ENCODE measurements at regions not wholly inside any gene's neighbourhood (a gene's known extent, or its start where the extent isn't known, plus 50 kb on each side); places are given as distances from the start of the nearest gene placed in this dataset.

DNA sequence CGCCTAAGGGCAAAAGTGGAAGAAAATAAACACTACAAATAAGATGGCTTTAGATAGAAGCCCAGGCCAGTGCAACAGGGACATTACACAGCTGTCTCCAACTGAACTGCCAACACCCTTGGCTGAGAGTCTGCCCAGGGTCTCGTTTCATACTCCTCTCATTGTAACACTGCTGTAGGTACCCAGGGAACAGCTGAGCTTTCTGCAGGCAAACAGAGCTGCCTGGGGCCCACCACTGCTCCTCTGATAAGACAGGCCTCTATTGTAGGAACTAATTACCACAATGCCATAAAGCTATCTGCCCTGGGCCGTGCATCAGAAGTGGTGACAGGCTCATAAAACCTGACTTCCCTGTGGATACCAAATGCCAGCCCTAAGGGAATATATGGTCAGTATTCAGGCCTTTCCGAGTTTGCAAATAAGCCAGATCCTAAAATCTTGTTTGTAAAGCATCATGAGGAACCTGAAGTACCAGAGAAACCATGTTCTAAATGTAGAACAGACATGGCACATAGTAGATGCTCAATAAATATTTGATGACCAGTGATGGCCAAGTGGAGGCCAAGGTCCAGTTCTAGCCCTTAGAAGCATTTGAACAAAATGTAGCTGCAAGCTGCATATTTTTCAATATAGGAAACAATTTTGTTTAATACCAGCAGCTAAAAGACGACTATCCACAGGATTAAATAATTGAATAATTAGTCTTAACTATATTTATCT is 84.3 kb upstream of the NEO1 start:
- no peak for ATAC-seq (ENCODE audit: poor library complexity)
- DNase-seq, result no peak
- intact Hi-C loops (cut with DNase I), result no loop called here

DNA sequence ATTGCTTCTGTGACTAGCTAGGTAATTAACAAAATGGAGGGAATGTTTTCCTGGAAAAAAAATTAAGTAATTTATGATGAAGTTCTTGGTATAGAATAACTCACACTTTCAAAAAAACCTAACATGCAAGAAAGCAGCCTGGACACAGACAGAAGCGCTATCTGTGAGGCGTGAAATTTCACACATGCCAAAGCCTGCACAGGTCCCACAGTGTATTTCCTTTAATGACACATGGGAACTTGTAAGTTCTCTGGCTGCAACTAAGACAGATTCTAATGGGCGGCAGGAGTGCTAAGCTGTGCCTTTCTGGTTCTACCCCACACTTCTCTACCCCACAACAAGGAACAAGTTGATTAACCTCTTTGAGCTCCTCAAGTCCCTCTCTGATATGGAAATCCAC is 84.9 kb upstream of the NEO1 start:
- intact Hi-C loops (cut with DNase I), result no loop called here
- no peak for DNase-seq
- ATAC-seq (ENCODE audit: poor library complexity), result no peak

DNA sequence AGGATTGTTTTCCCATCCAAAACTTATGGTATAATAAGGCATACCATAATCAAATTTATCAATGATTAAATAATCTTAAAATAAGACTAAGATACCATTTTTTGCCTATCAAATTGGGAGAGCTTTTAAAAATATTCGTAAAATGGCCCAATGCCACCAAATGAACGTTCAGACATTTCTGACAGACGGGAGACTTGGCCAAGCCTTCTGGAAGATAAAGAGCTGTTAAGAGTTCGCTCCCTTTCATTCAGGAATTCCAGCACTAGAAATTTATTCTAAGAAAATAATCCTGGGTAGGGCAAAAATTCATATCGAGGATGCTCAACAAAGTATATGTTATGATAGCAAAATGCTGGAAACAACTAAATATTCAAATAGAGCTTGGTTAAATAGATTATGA is 85.6 kb upstream of the NEO1 start:
- no peak for ATAC-seq (ENCODE audit: poor library complexity)
- intact Hi-C loops (cut with DNase I), result no loop called here
- no peak for DNase-seq

DNA sequence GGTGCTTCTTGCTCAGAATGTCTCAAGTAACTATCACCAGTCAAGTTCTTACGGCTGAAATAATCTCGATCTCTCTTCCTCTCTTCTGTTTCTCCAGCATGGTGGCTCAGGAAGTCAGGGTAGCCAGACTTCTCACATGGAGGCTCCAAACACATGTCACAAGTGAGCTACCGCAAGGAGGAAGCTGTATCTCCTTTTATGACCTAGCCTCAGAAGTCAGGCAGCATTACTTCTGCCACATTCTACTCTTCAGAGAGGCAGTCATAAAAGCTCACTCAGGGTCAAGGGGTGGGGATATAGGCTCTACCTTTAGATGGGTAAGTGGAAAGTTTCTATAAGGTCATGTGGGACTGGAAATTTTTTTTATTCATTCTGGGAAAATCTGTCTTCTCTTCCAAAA is 86.6 kb upstream of the NEO1 start:
- DNase-seq (no peak), ATAC-seq (ENCODE audit: poor library complexity) (no peak)
- intact Hi-C loops (cut with DNase I), result no loop called here

DNA sequence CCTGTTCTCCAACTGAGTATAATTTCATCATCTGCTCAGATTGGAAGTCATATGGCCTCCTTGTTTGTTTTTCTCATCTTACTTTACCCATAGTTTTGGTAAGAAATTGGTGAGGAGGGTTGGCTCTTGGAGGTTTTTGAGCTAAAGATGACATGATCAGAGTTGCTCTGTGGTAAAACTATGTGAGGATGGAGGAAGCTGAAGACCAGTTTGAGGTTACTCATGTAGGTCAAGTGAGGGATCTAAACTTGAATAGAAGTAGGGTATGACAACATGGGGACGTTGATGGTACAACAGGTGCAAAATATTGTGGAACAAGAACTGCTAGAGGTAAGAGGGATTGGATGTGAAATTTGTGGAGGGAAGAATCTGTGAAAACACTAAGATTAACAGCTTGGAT is 87.7 kb upstream of the NEO1 start:
- ATAC-seq (ENCODE audit: poor library complexity), result no peak
- DNase-seq, result no peak
- intact Hi-C loops (cut with DNase I), result no loop called here

DNA sequence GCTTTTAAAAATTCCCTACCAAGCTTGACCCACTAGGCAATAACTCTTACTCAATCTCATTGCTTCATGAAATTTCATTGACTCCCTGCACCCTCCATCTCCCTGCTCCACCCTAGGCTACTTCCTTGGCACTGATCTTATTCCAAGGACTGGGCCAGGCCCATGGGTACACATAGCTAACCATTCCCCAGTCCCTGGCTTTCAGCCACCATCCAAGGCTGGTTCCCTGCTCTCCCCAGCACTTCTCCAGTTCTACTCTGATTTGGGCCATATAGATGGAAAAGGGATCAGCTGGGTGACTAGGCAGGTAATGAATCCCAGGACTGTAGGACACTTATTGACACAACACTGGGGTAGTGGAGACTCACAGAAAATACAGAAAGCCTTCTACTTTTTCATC is 88.1 kb upstream of the NEO1 start:
- intact Hi-C loops (cut with DNase I), result no loop called here
- no peak for ATAC-seq (ENCODE audit: poor library complexity)
- DNase-seq, result no peak

DNA sequence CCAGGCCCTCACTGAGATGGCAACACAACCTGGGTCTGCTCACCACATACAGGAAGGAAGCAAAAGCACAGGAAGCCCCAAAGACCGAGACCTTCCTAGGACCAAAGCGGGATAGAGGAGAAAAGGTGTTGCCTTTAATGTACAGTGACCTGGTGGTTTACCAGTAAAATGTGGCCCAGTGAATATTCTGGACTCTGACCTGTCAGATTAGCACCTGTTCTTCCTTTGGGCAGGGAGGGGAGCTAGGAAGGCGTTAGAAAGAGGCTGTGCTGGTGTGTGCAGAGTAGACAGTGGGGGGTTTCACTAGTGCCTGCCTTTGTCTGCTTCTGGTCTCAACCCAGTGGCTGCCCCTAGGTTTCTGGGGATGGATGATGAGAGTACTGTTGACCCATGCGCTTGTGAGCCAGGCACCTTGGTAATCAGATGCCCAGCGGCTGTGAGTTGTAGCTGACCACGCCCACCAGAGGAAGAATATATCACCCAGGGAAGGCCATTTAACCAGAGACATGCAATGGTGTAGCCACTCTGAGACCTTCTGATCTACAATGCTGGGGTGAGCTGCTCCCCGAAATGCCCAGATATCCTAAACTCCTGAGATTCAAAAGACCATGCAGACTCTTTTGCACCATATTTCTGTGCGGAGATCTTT is 90.1 kb upstream of the NEO1 start:
- no peak for ATAC-seq (ENCODE audit: poor library complexity)
- intact Hi-C loops (cut with DNase I), result no loop called here
- no peak for DNase-seq

DNA sequence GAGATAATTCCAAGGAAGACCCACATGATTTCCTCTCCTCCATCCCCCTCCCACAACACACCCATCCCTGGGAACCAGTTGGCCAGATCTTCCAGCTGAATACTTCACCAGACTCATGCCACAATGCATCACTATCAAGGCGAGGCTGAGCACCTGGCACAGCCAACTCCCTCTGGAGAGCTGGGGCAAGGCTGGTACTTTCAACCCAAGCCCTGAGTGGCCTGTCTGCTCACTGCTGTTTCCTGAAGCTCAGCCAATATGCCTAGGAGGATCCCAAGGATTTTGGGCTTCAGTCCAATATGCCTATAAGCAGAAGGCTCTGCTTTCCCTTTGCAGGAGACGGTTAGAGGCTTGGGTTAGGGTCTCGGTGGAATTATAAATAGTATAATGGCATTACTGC is 90.9 kb upstream of the NEO1 start:
- intact Hi-C loops (cut with DNase I), result no loop called here
- no peak for DNase-seq
- ATAC-seq (ENCODE audit: poor library complexity), result no peak

DNA sequence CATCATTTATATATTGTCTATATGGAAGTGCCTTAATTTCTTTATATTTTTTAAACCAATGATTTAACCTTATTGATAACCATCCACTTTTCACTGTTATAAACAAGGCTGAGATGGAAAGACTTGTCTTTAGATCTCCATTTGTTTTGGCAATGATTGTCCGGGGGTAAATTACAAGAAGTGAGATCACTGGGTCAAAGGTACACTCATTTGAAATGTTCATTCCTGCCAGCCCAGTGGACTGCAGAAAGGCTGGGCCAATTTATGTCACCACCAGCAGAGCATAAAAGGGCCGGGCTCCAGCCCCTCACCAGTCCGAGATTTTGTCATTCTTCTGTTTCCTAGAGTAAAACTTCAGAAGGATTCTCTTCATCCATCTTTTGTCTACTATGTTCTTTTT is 93.6 kb upstream of the NEO1 start:
- intact Hi-C loops (cut with DNase I), result no loop called here
- no peak for ATAC-seq (ENCODE audit: poor library complexity)
- DNase-seq, result no peak

DNA sequence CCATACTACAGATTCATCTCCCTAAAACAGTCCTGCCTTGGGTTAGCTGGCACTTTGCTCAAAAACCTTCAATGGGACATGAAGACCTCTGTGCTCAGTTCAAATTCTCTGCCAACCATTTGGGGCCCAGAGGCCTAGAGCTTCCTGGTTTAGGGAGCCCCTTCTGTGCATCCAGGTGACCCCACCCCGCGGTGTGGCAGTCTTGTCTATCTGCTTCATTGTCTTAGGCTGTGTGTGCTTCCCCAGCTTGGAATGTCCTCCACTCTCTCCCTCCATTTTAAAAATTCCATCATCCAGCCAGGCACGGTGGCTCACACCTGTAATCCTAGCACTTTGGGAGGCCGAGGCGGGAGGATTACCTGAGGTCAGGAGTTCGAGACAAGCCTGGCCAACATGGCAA is 99.0 kb upstream of the NEO1 start:
- DNase-seq (no peak), ATAC-seq (ENCODE audit: poor library complexity) (no peak)

DNA sequence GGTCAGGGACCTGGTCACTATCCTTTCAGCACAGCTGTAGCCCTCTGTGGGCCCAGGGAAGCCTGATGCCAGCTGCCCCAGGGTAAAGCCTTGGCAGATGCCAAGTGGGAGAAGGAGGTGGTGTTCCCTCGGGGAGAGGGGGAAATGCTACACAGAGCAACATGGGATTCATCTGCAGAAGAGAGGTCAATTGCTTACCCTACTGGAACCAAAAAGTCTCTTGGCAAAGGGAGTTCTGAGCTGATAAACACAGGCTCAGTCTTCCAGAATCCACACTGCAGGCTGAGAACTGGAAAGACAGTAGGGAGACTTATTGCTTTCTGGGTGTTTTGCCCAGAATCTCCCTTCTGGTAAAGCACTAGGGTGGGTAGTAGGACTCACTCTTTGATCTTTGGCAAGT is 100.1 kb upstream of the NEO1 start:
- intact Hi-C loops (cut with DNase I), result no loop called here
- DNase-seq, result no peak
- ATAC-seq (ENCODE audit: poor library complexity), result no peak

More for the DNA sequence above, 99.0 kb upstream of the NEO1 start:
- intact Hi-C loops (cut with DNase I), result no loop called here

DNA sequence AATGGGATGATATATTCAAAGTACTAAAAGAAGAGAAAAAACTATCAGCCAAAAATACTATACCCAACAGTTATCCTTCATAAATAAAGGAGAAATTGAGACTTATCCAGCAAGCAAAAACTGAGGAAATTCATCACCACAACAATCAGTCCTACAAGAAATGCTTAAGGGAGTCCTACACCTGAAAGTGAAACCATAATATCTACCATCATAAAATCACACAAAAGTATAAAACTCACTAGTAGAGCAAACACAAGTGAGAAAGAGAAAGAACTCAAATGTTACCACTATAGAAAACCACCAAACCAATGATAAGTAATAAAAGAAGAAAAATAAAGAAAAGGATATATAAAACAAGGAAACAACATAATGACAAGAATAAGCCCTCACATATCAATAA is 103.6 kb upstream of the NEO1 start:
- intact Hi-C loops (cut with DNase I), result no loop called here
- no peak for ATAC-seq (ENCODE audit: poor library complexity)
- no peak for DNase-seq

DNA sequence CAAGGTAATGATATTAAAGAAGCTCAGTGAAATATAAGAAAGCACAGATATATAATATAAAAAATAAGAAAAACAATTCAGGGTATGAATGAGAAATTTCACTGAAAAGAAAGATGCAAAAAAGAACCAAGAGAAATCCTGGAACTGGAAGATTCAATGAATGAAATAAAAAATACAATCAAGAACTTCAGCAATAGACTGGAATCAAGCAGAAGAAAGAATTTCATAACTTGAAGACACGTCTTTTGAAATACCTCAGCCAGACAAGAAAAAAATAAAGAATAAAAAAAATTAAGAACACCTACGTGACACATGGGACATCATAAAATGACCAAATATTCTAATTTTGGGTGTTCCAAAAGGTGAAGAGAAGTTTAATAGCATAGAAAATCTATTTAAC is 104.6 kb upstream of the NEO1 start:
- no peak for DNase-seq
- intact Hi-C loops (cut with DNase I), result no loop called here
- ATAC-seq (ENCODE audit: poor library complexity), result no peak

DNA sequence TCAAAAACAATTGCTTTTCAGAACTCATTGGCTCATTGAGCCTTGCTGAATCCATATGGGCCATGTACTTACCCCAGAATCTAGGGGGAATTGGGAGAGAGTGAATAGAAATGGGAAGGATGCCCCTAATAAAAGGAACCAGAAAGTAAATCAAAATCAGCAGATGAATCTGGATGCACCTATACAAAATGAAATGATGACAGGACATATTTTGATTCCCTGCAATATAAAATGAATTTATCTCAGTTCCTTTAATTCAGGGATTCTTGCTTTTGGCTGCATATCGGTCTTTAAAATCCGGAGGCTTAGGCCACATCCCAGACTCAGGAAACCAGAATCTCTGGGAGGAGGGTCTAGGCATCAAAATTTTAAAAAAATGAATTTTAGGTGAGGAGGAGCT is 107.7 kb upstream of the NEO1 start:
- ATAC-seq (ENCODE audit: poor library complexity), result no peak
- DNase-seq, result no peak
- intact Hi-C loops (cut with DNase I), result no loop called here

DNA sequence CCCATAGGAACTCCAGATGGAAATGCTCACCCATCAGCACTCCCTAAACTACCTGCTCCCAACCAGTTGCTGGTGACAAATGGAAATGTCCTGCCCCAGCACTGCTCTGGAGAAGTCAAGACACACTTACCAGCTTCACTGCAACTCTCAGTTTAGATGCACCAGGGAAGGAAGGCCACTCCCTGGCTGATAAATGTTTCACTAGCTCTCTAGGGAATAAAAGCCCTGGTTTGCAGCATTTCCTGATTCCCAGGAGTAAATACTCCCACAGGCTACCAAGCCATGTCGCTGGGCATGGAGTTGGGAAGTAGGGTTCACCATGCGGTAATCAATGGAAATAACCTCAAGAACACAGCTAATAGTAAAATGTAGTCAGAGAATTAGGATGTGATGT is 112.0 kb upstream of the NEO1 start:
- DNase-seq, result no peak
- intact Hi-C loops (cut with DNase I), result no loop called here
- ATAC-seq (ENCODE audit: poor library complexity), result no peak

DNA sequence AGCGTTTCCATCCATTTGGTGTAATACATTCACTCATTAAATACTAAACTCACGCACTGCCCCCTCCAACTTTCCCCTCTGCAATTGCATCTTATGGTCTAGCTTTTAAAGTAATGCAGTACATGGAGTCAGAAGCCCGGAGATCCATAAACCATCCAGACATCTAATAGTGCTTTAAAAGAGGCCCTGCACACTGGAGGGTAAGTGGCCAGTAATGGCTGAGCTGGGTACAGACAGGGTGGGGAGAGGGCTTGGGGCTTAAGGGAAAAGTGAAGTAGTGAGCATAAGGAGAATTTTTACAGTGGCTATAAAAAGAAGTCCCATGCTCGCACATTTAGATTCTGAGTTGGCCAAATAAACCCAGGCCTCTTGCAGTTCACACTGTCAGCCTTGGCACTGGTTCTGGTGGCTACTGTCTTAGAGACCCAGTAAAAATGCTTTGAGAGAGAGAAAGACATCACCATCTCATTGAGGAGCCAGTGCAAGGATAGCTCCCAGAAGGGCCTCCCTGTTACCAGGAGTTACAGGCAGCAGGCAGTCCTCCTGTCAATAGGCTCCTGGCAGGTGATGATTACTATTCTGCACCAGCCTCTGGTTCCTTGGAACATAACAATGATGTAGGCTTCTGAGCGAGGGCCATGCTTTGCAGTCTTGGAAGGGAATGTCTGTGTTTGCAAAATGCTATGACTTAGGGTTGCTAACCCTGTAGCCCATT is 112.6 kb upstream of the NEO1 start:
- intact Hi-C loops (cut with DNase I), result no loop called here
- DNase-seq (no peak), ATAC-seq (ENCODE audit: poor library complexity) (no peak)

DNA sequence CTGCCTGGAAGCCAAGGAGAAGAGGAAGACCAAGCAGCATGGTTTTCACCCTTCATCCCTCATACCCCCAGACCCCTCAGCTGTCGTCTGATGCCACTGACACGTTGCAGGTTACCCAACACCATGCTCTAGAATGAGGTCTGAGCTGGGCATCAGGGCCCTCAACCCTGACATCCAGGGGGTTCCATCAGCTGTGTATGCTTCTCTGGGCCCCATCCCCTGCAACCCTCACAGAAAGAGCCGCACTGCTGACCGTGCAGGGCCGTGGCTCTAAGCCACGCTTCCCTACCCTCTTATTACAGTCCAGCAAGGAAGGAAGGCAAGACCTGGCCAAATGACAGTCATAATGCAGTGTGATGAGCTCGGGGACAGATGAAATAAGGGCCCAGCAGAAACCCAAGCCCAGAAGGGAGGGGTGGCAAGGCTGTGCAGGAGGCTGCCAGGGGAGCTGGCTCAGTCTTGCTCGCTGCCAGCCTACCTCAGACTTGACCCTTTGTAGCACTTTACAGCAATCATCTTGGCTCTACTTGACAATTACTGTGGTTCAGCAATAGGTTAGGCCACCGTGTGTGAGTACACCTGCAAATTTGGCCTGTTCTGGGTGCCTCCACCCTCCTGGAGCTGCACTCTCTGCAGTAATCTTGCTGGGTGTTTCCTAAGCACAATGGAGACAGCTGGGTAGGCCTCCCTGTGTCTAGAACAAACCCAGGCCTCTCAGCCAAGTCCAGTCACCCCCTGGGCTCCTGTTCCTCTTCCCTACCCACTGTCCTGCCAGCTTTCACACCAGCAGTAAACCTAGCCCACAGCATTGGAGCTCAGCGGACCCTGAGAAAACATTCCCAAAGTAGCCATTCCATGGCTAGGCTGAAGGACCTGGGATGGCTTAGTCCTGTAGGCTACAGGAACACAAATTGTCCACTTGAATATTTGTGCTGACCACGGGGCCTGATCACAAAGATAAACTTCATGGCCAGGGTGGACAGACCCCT is 115.3 kb upstream of the NEO1 start:
- ATAC-seq (ENCODE audit: poor library complexity) (no peak), DNase-seq (no peak)
- intact Hi-C loops (cut with DNase I), result no loop called here

DNA sequence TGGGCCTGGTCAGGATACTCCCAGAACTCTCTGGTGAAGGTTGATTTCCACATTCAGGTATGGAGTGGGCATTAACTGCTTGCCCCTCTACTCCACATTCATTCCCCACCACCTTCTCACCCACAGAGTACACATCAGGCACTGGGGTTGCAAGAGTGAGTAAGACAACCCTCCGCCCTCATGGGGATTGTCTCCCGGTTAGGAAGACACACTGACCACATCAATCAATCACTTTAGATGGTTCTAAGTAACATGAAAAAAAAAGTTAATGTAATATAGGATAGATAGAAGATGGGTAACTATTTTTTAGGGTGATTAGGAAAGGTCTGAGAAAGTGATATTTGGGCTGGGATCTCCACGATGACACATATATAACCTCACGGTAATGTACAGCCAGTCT is 116.0 kb upstream of the NEO1 start:
- ATAC-seq (ENCODE audit: poor library complexity) (no peak), DNase-seq (no peak)
- intact Hi-C loops (cut with DNase I), result no loop called here

DNA sequence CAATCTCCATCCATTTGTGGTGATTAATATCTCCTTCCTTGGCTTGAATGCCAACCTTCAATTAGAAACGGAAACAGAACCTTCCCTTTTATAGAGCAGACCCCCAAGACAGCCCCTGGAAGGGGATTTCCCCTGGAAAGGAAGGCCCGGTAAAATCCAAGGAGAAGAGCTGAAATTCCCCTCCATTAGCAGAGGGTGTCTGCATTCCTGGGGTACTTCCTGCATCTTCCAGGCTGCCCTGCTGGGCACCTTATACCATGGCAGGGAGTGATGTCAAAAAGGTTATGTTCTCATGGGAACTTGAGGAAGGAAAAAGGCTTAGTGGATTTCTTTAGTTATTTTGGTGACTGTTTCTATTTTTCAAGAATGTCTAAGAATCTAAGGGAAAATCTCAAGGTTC is 116.7 kb upstream of the NEO1 start:
- ATAC-seq (ENCODE audit: poor library complexity) (no peak), DNase-seq (no peak)
- intact Hi-C loops (cut with DNase I), result no loop called here

All from Right ventricle myocardium superior (tissue), 1 donor.